CD4-positive, alpha-beta memory T cell (primary cell): ENCODE measurements at regions not wholly inside any gene's neighbourhood (a gene's known extent, or its start where the extent isn't known, plus 50 kb on each side); places are given as distances from the start of the nearest gene placed in this dataset.
"Not testable (repeated sequence)": the region's sequence is repeated elsewhere in the genome, so short reads cannot be mapped to it uniquely, and the experiment has no call there.

Experiments used
- CTCF ChIA-PET: fragments of 350-600 bp; sonication (Branson Sonifier 250); formaldehyde crosslinking; loops from one replicate; lab custom pipeline; 2021; ENCODE audit warnings: inconsistent platforms; ENCODE audit not compliant: partially characterized antibody; lab: Charles Lee
- POLR2A ChIA-PET: fragments of 350-600 bp; sonication (Branson Sonifier 250); formaldehyde crosslinking; loops from one replicate; lab custom pipeline; 2021; ENCODE audit not compliant: partially characterized antibody; lab: Charles Lee
- DNase-seq, 5 donors: peaks; one replicate each; pipeline versions ENCODE4 v3.0.0 to v3.0.0-alpha.2; 2020 to 2022; ENCODE audit warnings: mixed read lengths in 1 of 5
- H3K27ac ChIP-seq: one replicate; pipeline ENCODE4 v1.7.0; 2013; ENCODE audit warnings: low read depth, low read length
- H3K27me3 ChIP-seq: 2 replicates; pipeline ENCODE4 v1.7.0; 2013; ENCODE audit warnings: mild to moderate bottlenecking, low read length, moderate library complexity; ENCODE audit not compliant: insufficient read depth
- H3K36me3 ChIP-seq: 2 replicates; pipeline ENCODE4 v1.7.0; 2013; ENCODE audit warnings: mild to moderate bottlenecking, low read length, moderate library complexity; ENCODE audit not compliant: insufficient read depth
- H3K4me1 ChIP-seq: 2 replicates; pipeline ENCODE4 v1.7.0; 2013; ENCODE audit warnings: mild to moderate bottlenecking, low read length, moderate library complexity; ENCODE audit not compliant: insufficient read depth
- H3K4me3 ChIP-seq, 2 donors: one replicate each; pipeline ENCODE4 v1.7.0; 2013; ENCODE audit warnings: low read length in 2 of 2, mild to moderate bottlenecking in 1 of 2
- H3K9me3 ChIP-seq, 2 donors: one replicate each; pipeline ENCODE4 v1.7.0; 2013; ENCODE audit warnings: low read length in 2 of 2, control low read depth in 1 of 2; ENCODE audit not compliant: control insufficient read depth in 1 of 2
- H3K27ac Mint-ChIP-seq, 7 donors: one replicate each; pipeline ENCODE4 v1.8.0; 2020 to 2021; ENCODE audit warnings: mixed read lengths in 7 of 7, mild to moderate bottlenecking in 6 of 7, inconsistent platforms in 3 of 7, moderate library complexity in 3 of 7
- H3K27me3 Mint-ChIP-seq, 2 donors: one replicate each; pipeline ENCODE4 v1.8.0; 2020 to 2021; ENCODE audit warnings: mixed read lengths in 2 of 2
- H3K36me3 Mint-ChIP-seq, 2 donors: one replicate each; pipeline ENCODE4 v1.8.0; 2020 to 2021; ENCODE audit warnings: mixed read lengths in 2 of 2, inconsistent platforms in 1 of 2, mild to moderate bottlenecking in 1 of 2
- H3K4me1 Mint-ChIP-seq, 4 donors: one replicate each; pipeline ENCODE4 v1.8.0; 2020 to 2021; ENCODE audit warnings: mixed read lengths in 4 of 4, mild to moderate bottlenecking in 1 of 4
- H3K4me3 Mint-ChIP-seq, 8 donors: one replicate each; pipeline ENCODE4 v1.8.0; 2020 to 2021; ENCODE audit warnings: mixed read lengths in 8 of 8, mild to moderate bottlenecking in 7 of 8, moderate library complexity in 6 of 8, inconsistent platforms in 3 of 8
- H3K9me3 Mint-ChIP-seq, 8 donors: one replicate each; pipeline ENCODE4 v1.8.0; 2020 to 2021; ENCODE audit warnings: mixed read lengths in 8 of 8, mild to moderate bottlenecking in 5 of 8, inconsistent platforms in 3 of 8, moderate library complexity in 1 of 8
- intact Hi-C: fragments of 100-400 bp; cut with micrococcal nuclease; formaldehyde crosslinking; loops from one replicate; pipeline ENCODE4 v1.15.1; 2023

GRCh38 chr13:64505336-64505910, 2724.7 kb downstream of the PCDH9 start:
- Histone ChIP-seq H3K4me1 (no peaks in the 10 kb centered on the region), H3K36me3 (no peaks in the 10 kb centered on the region), H3K27me3 (no peaks in the 10 kb centered on the region), H3K9me3 (no peaks in the 10 kb centered on the region), H3K27ac (no peak overlapping the region), H3K4me3 (no peak overlapping the region)
- H3K4me1 Mint-ChIP-seq, result no peaks in the 10 kb centered on the region
- H3K9me3 Mint-ChIP-seq, result peaks cover 0 to 18% (median 8%) of the 10 kb centered on the region in 8 donors
- no peaks in the 10 kb centered on the region for H3K36me3 Mint-ChIP-seq
- H3K27me3 Mint-ChIP-seq, result no peaks in the 10 kb centered on the region
- ChIA-PET POLR2A (no interaction called here), CTCF (interaction anchor here (1.4 kb wide), 1 partner anchor 9 kb away, joined by 6 read pairs; no protein-coding TSS in a partner anchor)
- intact Hi-C loops, result no loop called here
- no peak for DNase-seq
- no peak overlapping the region for H3K4me3 Mint-ChIP-seq
- no peak overlapping the region for H3K27ac Mint-ChIP-seq

- Mint-ChIP-seq H3K4me1 (no peaks in the 10 kb centered on the region), H3K27me3 (no peaks in the 10 kb centered on the region), H3K27ac (no peak overlapping the region), H3K9me3 (peaks cover 0 to 10% (median 4%) of the 10 kb centered on the region in 8 donors), H3K4me3 (no peak overlapping the region), H3K36me3 (no peaks in the 10 kb centered on the region)
- Histone ChIP-seq H3K27ac (no peak overlapping the region), H3K4me1 (no peaks in the 10 kb centered on the region), H3K9me3 (no peaks in the 10 kb centered on the region), H3K4me3 (no peak overlapping the region), H3K27me3 (no peaks in the 10 kb centered on the region), H3K36me3 (no peaks in the 10 kb centered on the region)
- CTCF ChIA-PET, result no interaction called here
- no peak for DNase-seq
- intact Hi-C loops, result no loop called here
- POLR2A ChIA-PET, result no interaction called here
Observed at GRCh38 chr13:64488731-64489130, 2741.4 kb downstream of the PCDH9 start.

- no peak overlapping the region for H3K4me3 Mint-ChIP-seq
- CTCF ChIA-PET, result no interaction called here
- H3K36me3 Mint-ChIP-seq, result no peaks in the 10 kb centered on the region
- Histone ChIP-seq H3K27me3 (no peaks in the 10 kb centered on the region), H3K36me3 (no peaks in the 10 kb centered on the region), H3K4me1 (no peaks in the 10 kb centered on the region), H3K4me3 (no peak overlapping the region), H3K27ac (no peak overlapping the region), H3K9me3 (no peaks in the 10 kb centered on the region)
- no peaks in the 10 kb centered on the region for H3K4me1 Mint-ChIP-seq
- DNase-seq, result no peak
- intact Hi-C loops, result no loop called here
- peaks cover 0 to 14% (median 8%) of the 10 kb centered on the region in 8 donors for H3K9me3 Mint-ChIP-seq
- H3K27me3 Mint-ChIP-seq, result no peaks in the 10 kb centered on the region
- H3K27ac Mint-ChIP-seq, result no peak overlapping the region
- POLR2A ChIA-PET, result no interaction called here
Observed at GRCh38 chr13:64482373-64482772, 2747.8 kb downstream of the PCDH9 start.

- Histone ChIP-seq H3K27ac (no peak overlapping the region), H3K9me3 (no peaks in the 10 kb centered on the region), H3K4me1 (no peaks in the 10 kb centered on the region), H3K4me3 (no peak overlapping the region), H3K36me3 (no peaks in the 10 kb centered on the region), H3K27me3 (no peaks in the 10 kb centered on the region)
- H3K4me1 Mint-ChIP-seq, result no peaks in the 10 kb centered on the region
- H3K27me3 Mint-ChIP-seq, result no peaks in the 10 kb centered on the region
- ChIA-PET POLR2A (no interaction called here), CTCF (no interaction called here)
- peaks cover 0 to 18% (median 10%) of the 10 kb centered on the region in 8 donors for H3K9me3 Mint-ChIP-seq
- H3K27ac Mint-ChIP-seq, result no peak overlapping the region
- H3K4me3 Mint-ChIP-seq, result no peak overlapping the region
- DNase-seq, result no peak
- H3K36me3 Mint-ChIP-seq, result no peaks in the 10 kb centered on the region
- intact Hi-C loops, result no loop called here
Observed at GRCh38 chr13:64480672-64481071, 2749.5 kb downstream of the PCDH9 start.

- no peaks in the 10 kb centered on the region for H3K4me1 ChIP-seq
- peaks cover 0 to 18% (median 10%) of the 10 kb centered on the region in 8 donors for H3K9me3 Mint-ChIP-seq
- ChIA-PET POLR2A (no interaction called here), CTCF (no interaction called here)
- no peaks in the 10 kb centered on the region for H3K27me3 ChIP-seq
- DNase-seq, result no peak
- no peaks in the 10 kb centered on the region for H3K36me3 ChIP-seq
- no peak overlapping the region for H3K27ac ChIP-seq
- H3K4me3 Mint-ChIP-seq, result no peak overlapping the region
- intact Hi-C loops, result no loop called here
- no peaks in the 10 kb centered on the region for H3K4me1 Mint-ChIP-seq
- H3K9me3 ChIP-seq, result no peaks in the 10 kb centered on the region
- H3K27me3 Mint-ChIP-seq, result no peaks in the 10 kb centered on the region
- H3K27ac Mint-ChIP-seq, result no peak overlapping the region
- no peak overlapping the region for H3K4me3 ChIP-seq
- no peaks in the 10 kb centered on the region for H3K36me3 Mint-ChIP-seq
Observed at GRCh38 chr13:64480211-64480610, 2749.9 kb downstream of the PCDH9 start.

- ChIA-PET CTCF (no interaction called here), POLR2A (no interaction called here)
- intact Hi-C loops, result no loop called here
- Mint-ChIP-seq H3K9me3 (peaks cover 0 to 19% (median 7%) of the 10 kb centered on the region in 8 donors), H3K27me3 (no peaks in the 10 kb centered on the region), H3K27ac (no peak overlapping the region), H3K4me3 (no peak overlapping the region), H3K36me3 (no peaks in the 10 kb centered on the region), H3K4me1 (no peaks in the 10 kb centered on the region)
- H3K4me3 ChIP-seq, result no peak overlapping the region
- H3K27me3 ChIP-seq, result no peaks in the 10 kb centered on the region
- H3K4me1 ChIP-seq, result no peaks in the 10 kb centered on the region
- no peak for DNase-seq
- no peaks in the 10 kb centered on the region for H3K9me3 ChIP-seq
- no peak overlapping the region for H3K27ac ChIP-seq
- H3K36me3 ChIP-seq, result no peaks in the 10 kb centered on the region
Observed at GRCh38 chr13:64477146-64477545, 2753.0 kb downstream of the PCDH9 start.

- H3K27me3 Mint-ChIP-seq, H3K36me3 Mint-ChIP-seq, H3K27me3 ChIP-seq, CTCF ChIA-PET, H3K36me3 ChIP-seq, H3K9me3 ChIP-seq, H3K4me1 ChIP-seq, H3K27ac ChIP-seq, DNase-seq, intact Hi-C loops, POLR2A ChIA-PET, H3K4me3 Mint-ChIP-seq, H3K4me3 ChIP-seq, H3K4me1 Mint-ChIP-seq, H3K27ac Mint-ChIP-seq: not testable (repeated sequence)
- H3K9me3 Mint-ChIP-seq, result peaks cover 0 to 19% (median 6%) of the 10 kb centered on the region in 8 donors
Observed at GRCh38 chr13:64476041-64476568, 2754.0 kb downstream of the PCDH9 start.
